ENCODE measurements at regions not wholly inside any gene's neighbourhood (a gene's known extent, or its start where the extent isn't known, plus 50 kb on each side); places are given as distances from the start of the nearest gene placed in this dataset.
"Not testable (repeated sequence)": the region's sequence is repeated elsewhere in the genome, so short reads cannot be mapped to it uniquely, and the experiment has no call there.

DNA sequence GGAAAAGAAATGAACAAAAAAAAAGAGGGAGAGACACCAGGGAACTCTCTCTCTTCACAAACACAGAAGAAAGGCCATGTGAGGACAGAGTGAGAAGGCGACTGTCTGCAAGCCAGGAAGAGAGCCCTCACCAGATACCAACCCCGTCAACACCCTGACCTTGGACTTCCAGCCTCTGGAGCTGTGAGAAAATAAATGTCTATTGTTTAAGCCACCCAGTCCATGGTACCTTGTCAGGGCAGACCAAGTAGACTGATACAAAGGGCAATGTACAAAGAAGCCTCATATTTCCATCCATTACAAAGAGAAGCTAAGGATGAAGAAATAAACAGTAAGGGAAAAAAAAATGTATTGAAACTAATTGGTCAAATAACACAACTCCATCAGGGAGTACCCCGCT, 146.6 kb downstream of the ZNF281 start:
- TF ChIP-seq, protein P1, sequence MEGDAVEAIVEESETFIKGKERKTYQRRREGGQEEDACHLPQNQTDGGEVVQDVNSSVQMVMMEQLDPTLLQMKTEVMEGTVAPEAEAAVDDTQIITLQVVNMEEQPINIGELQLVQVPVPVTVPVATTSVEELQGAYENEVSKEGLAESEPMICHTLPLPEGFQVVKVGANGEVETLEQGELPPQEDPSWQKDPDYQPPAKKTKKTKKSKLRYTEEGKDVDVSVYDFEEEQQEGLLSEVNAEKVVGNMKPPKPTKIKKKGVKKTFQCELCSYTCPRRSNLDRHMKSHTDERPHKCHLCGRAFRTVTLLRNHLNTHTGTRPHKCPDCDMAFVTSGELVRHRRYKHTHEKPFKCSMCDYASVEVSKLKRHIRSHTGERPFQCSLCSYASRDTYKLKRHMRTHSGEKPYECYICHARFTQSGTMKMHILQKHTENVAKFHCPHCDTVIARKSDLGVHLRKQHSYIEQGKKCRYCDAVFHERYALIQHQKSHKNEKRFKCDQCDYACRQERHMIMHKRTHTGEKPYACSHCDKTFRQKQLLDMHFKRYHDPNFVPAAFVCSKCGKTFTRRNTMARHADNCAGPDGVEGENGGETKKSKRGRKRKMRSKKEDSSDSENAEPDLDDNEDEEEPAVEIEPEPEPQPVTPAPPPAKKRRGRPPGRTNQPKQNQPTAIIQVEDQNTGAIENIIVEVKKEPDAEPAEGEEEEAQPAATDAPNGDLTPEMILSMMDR (IDR thresholded peaks at IDR 0.05; ENCODE audit: control extremely low read depth, extremely low read depth, low read depth, missing control alignments), result no peak
- CTCF ChIA-PET, result interaction anchor here (0.7 to 2.4 kb wide), 7 partner anchors 9 to 246 kb away, joined by 3 to 14 read pairs (median 3); no protein-coding TSS in a partner anchor
- no peak for DNase-seq (ENCODE audit: extremely low spot score)
- POLR2A ChIA-PET, result no interaction called here

DNA sequence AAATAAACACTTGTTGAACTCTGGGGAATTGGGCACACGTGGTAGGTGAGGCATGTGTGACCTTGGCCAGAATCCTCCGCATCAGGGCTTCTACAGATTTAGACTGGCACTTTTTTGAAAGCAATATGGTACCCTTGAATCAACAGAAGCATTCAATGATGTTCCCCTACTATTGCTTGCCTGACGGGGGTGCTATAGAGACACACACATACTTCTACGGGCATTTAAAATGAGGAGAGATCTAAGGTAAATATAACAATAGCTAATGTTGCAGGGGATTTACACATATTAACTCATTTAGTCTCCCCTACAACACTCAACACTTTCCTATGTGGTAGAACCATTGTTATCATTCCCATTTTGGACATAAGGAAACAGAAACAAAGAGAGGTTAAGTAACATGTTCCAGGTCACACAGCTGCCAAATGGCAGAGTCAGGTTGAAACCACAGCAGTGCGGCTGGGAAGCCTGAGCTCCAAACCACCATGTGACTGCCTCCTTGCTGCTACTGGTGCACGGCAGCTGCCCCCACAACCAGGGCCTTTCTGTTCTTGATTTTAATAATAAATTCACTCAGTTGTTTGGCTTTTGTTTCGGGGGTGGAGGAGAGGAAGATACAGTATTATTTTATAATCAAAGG, 147.4 kb downstream of the ZNF281 start:
- POLR2A ChIA-PET, result no interaction called here

DNA sequence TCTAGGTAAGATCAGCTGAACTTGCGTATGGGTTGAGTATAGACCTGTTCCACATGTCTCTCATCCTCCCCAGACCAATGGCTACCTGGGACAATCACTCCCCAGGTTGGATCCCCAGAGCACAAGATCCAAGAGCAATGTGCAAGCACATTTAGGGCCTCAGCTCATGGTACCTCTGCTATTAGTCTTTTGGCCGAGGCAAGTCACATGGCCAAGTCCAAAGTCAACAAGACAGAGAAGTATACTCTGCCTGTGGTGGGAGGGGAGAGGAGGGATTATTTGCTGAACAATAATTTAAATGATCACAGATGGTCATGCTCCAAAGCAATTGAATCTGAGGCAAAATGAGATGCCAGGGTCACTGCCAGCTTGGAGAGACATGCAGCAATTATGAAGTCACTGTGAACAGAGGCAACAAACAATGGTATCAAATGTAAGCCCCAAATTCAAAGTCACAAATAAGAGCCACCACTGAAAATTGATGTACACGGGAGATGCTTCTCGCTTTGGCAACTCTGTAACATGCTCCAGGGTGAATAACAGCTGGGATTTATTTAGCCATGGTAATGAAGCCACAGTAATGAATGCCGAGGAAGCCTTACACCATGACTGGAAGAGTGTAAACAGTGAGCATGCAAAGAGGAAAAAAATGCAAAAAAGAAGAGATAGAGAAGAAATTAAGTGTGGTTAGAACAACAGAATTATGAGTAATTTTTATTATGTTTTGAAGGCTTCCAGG, 149.1 kb downstream of the ZNF281 start:
- POLR2A ChIA-PET, result no interaction called here
- CTCF ChIA-PET, result no interaction called here
- TF ChIP-seq, protein P1 (IDR thresholded peaks at IDR 0.05; ENCODE audit: control extremely low read depth, extremely low read depth, low read depth, missing control alignments), result no peak
- no peak for DNase-seq (ENCODE audit: extremely low spot score)

More for the DNA sequence above, 147.4 kb downstream of the ZNF281 start:
- DNase-seq (ENCODE audit: extremely low spot score), result peak; percentile 29
- TF ChIP-seq, protein P1 (IDR thresholded peaks at IDR 0.05; ENCODE audit: control extremely low read depth, extremely low read depth, low read depth, missing control alignments), result peak; percentile 21
- CTCF ChIA-PET, result interaction anchor here (1.0 to 2.4 kb wide), 5 partner anchors 9 to 216 kb away, joined by 3 to 14 read pairs (median 3); no protein-coding TSS in a partner anchor

DNA sequence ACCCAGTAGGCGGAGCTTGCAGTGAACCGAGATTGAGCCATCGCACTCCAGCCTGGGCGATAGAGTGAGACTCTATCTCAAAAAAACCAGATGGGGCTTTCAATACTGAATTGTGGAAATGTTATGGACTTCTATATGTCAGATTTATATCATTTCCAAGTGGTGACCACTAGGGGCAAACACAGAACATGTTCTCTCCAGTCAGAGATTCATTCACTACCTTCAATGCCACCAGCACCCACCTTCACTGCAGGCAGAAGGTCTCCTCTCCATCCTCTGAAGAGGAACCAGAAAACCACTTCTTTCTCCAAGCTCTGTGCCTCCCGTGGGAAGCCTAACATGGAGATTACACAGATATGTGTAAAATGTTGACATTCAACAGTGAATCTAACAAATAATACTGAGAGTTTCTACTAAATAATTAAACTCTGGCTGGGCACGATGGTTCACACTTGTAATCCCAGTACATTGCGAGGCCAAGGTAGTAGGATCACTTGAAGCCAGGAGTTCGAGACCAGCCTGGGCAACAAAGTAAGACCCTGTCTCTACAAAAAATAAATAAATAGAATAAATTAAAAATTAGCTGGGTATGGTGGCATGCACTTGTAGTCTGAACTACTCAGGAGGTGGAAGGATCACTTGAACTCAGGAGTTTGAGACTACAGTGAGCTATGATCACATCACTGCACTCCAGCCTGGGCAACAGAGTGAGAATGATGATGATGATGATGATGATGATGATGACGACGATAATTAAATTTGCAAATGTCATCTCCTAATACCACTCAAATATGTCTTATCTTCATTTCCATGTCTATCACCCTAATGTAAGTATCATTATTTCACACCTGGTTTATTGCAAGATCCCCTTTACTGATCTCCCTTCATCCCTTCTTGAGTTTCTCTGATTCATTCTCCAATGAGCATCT, 151.1 kb downstream of the ZNF281 start:
- TF ChIP-seq, protein P1 (IDR thresholded peaks at IDR 0.05; ENCODE audit: control extremely low read depth, extremely low read depth, low read depth, missing control alignments), result peak; percentile 33
- peak; percentile 37 for DNase-seq (ENCODE audit: extremely low spot score)
- ChIA-PET CTCF (interaction anchor here (0.7 to 2.8 kb wide), 6 partner anchors 13 to 43 kb away, joined by 3 to 12 read pairs (median 4); no protein-coding TSS in a partner anchor), POLR2A (no interaction called here)

DNA sequence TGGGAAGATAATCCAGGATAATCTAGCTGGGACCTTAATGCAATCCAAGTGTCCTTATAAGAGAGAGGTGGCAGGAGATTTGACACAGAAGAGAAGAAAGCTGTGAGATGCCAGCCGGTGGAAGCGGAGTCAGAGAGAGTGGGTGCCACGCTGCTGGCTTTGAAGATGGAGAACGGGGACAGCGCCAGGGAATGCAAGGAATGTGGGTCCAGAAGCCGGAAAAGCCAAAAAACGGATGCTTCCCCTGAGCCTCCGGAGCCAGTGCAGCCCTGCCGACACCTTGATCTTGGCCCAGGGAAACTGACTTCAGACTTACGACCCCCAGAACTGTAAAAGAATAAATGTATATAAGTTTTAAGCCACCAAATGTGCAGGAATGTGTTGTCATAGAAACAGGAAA, 152.6 kb downstream of the ZNF281 start:
- no peak for DNase-seq (ENCODE audit: extremely low spot score)
- POLR2A ChIA-PET, result no interaction called here
- CTCF ChIA-PET, result interaction anchor here (0.7 to 2.8 kb wide), 2 partner anchors 22 to 231 kb away, joined by 3 to 12 read pairs; no protein-coding TSS in a partner anchor
- TF ChIP-seq, protein P1 (IDR thresholded peaks at IDR 0.05; ENCODE audit: control extremely low read depth, extremely low read depth, low read depth, missing control alignments), result no peak

DNA sequence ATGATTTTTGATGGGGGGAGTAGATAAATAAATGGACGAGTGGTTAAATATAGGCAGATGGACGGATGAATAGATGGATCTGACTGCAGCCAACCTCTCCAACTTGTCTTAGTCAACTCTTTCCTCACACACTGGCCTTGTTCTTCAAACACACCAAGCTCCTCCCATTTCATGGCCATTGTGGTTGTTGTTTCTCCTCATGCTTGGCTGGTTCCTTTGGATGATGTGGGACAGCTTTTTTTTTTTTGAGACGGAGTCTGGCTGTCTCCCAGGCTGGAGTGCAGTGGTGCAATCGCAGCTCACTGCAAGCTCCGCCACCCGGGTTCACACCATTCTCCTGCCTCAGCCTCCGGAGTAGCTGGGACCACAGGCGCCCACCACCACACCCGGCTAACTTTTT, 155.2 kb downstream of the ZNF281 start:
- ChIA-PET CTCF (interaction anchor here (0.8 to 1.4 kb wide), 7 partner anchors 9 to 115 kb away, joined by 3 to 7 read pairs (median 4); no protein-coding TSS in a partner anchor), POLR2A (interaction anchor here (0.8 kb wide), 1 partner anchor 185 kb away, joined by 4 read pairs; no protein-coding TSS in a partner anchor)
- DNase-seq (ENCODE audit: extremely low spot score), result not testable (repeated sequence)

Data from GM10248 (cell line).